ENCODE measurements at regions not wholly inside any gene's neighbourhood (a gene's known extent, or its start where the extent isn't known, plus 50 kb on each side); places are given as distances from the start of the nearest gene placed in this dataset.

DNA sequence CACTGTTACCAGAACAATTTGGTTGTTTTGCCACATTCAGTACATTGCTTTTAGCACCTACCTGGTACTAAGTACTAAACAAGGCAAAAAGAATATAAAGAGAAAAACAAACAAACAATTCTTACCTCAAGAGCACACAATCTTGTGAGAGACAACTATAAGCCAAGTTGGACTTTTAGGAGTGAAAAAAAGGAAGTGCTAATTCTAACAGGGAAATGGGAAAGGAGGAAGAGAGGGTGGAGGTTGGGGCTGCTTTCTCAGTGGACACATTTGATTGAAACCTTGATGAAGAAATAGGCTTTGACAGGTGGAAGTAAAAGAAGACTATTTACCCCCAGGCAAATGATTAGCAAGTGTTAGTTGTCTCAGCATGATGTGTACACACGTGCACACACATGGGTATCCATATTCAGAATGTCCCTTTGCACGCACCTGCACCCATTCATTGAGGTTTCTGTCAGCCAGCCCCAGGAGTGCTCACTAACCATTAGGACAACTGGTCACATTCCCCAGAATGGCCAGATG lies 302.6 kb downstream of the ACTL7B start:
- no peaks in the 10 kb centered on the region for H3K9me3 Mint-ChIP-seq
- no peak overlapping the region for H3K27ac Mint-ChIP-seq
- H3K36me3 Mint-ChIP-seq (ENCODE audit: low read depth): no peaks in the 10 kb centered on the region
- DNase-seq (ENCODE audit: low spot score): no peak
- no peaks in the 10 kb centered on the region for H3K4me1 Mint-ChIP-seq (ENCODE audit: low read depth)
- H3K27me3 Mint-ChIP-seq (ENCODE audit: low read depth): no peaks in the 10 kb centered on the region
- no peak overlapping the region for H3K4me3 Mint-ChIP-seq

DNA sequence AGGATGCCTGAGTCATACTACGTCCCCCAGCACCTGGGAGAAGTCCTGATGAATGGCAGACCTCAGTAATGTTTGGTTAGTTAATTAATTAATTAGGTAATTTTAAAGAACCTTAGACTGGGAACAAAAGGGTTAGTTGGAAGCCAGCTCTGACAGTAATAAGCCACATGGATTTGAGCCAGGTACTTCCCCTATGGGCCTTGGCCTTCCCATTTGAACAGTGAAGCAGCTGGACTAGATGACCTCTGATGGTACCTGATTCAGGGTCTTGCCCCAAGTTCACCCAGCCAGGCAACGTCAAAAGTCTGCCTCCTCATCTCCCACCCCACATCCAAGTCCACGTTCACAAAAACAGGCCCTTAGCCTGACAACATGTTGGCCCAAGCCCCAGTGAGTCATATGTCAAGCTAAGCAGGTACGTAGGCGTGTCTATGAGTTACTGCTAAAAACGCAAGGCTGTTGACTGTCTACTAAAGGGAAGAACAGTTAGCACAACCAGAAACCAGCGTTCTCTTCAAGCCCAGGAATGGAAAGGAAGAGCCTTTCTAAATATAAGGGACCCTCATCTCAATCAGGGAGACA lies 303.2 kb downstream of the ACTL7B start:
- no peaks in the 10 kb centered on the region for H3K36me3 Mint-ChIP-seq (ENCODE audit: low read depth)
- no peaks in the 10 kb centered on the region for H3K4me1 Mint-ChIP-seq (ENCODE audit: low read depth)
- no peak for DNase-seq (ENCODE audit: low spot score)
- no peaks in the 10 kb centered on the region for H3K9me3 Mint-ChIP-seq
- H3K27ac Mint-ChIP-seq: no peak overlapping the region
- H3K4me3 Mint-ChIP-seq: no peak overlapping the region
- H3K27me3 Mint-ChIP-seq (ENCODE audit: low read depth): no peaks in the 10 kb centered on the region

DNA sequence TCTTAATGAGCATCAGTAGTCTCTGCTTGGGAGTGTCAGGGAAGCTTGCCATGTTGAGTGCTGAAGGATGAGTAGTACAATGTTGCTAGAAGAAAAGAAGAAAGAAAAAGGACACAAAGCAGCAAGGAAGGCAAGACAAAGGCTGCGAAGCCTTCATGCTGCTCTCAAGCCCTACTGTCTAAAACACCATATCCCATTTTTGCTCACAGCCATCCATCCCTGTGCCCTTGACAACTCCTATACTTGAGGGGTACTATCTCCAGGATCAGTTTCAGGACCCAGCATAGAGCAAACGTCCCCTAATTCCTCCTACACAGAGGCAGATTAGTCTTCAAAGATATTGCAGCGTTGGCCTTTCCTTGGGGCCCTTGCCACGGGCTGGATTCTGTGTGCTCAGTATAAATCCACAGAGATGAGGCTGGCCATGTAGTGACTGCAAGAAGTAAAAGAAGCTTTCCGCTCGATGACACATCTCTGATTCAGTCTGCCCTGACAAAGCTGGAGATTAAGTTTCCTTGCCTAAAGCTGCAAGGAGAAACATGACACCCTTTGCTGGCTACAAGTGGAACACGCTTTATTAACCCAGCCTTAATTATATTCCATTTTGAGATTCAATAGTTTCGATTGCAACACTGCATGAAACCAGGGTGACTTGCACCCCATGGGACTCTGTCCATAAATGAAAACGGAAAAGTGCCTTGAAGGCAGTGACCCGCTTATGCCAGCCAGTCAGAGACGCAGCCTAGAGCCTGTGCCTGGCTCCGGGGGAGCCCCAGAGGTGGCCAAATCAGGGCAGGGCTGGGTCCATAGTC lies 304.6 kb downstream of the ACTL7B start:
- no peaks in the 10 kb centered on the region for H3K9me3 Mint-ChIP-seq
- H3K27me3 Mint-ChIP-seq (ENCODE audit: low read depth): no peaks in the 10 kb centered on the region
- H3K36me3 Mint-ChIP-seq (ENCODE audit: low read depth): no peaks in the 10 kb centered on the region
- H3K4me1 Mint-ChIP-seq (ENCODE audit: low read depth): no peaks in the 10 kb centered on the region
- no peak overlapping the region for H3K27ac Mint-ChIP-seq
- H3K4me3 Mint-ChIP-seq: no peak overlapping the region
- DNase-seq (ENCODE audit: low spot score): no peak

DNA sequence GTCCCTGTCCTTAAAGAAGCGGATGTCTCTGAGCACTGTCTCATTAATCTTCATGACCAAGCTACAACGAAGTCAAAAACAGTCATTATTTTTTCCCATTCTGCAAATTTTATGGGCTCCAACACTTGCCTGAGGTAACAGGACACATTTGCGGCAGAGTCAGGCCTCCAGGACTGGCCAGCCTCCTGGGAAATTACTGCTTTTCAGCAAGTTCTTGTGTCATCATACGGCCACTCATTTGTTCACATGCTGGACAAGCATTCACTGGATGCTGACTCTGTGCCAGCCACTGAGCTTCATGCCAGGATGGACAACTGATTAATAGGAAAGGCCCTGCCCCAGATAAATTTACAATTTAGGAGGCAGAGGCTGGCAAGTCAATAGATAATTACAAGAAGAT lies 305.7 kb downstream of the ACTL7B start:
- no peaks in the 10 kb centered on the region for H3K4me1 Mint-ChIP-seq (ENCODE audit: low read depth)
- DNase-seq (ENCODE audit: low spot score): no peak
- no peaks in the 10 kb centered on the region for H3K9me3 Mint-ChIP-seq
- no peak overlapping the region for H3K4me3 Mint-ChIP-seq
- no peak overlapping the region for H3K27ac Mint-ChIP-seq
- H3K36me3 Mint-ChIP-seq (ENCODE audit: low read depth): no peaks in the 10 kb centered on the region
- H3K27me3 Mint-ChIP-seq (ENCODE audit: low read depth): no peaks in the 10 kb centered on the region

GRCh38 chr9:108549184-108549583 lies 306.6 kb downstream of the ACTL7B start:
- Mint-ChIP-seq H3K4me3 (no peak overlapping the region), H3K27me3 (ENCODE audit: low read depth) (no peaks in the 10 kb centered on the region), H3K36me3 (ENCODE audit: low read depth) (no peaks in the 10 kb centered on the region), H3K9me3 (no peaks in the 10 kb centered on the region), H3K4me1 (ENCODE audit: low read depth) (no peaks in the 10 kb centered on the region), H3K27ac (no peak overlapping the region)
- no peak for DNase-seq (ENCODE audit: low spot score)

- no peaks in the 10 kb centered on the region for H3K4me1 Mint-ChIP-seq (ENCODE audit: low read depth)
- no peak overlapping the region for H3K4me3 Mint-ChIP-seq
- no peak overlapping the region for H3K27ac Mint-ChIP-seq
- H3K27me3 Mint-ChIP-seq (ENCODE audit: low read depth): no peaks in the 10 kb centered on the region
- no peaks in the 10 kb centered on the region for H3K36me3 Mint-ChIP-seq (ENCODE audit: low read depth)
- DNase-seq (ENCODE audit: low spot score): no peak
- no peaks in the 10 kb centered on the region for H3K9me3 Mint-ChIP-seq
Observed at GRCh38 chr9:108547411-108548135, 308.2 kb downstream of the ACTL7B start.

GRCh38 chr9:108546215-108546614 lies 309.6 kb downstream of the ACTL7B start:
- H3K4me1 Mint-ChIP-seq (ENCODE audit: low read depth): no peaks in the 10 kb centered on the region
- H3K36me3 Mint-ChIP-seq (ENCODE audit: low read depth): no peaks in the 10 kb centered on the region
- no peaks in the 10 kb centered on the region for H3K9me3 Mint-ChIP-seq
- H3K27ac Mint-ChIP-seq: no peak overlapping the region
- DNase-seq (ENCODE audit: low spot score): no peak
- no peaks in the 10 kb centered on the region for H3K27me3 Mint-ChIP-seq (ENCODE audit: low read depth)
- no peak overlapping the region for H3K4me3 Mint-ChIP-seq

DNA sequence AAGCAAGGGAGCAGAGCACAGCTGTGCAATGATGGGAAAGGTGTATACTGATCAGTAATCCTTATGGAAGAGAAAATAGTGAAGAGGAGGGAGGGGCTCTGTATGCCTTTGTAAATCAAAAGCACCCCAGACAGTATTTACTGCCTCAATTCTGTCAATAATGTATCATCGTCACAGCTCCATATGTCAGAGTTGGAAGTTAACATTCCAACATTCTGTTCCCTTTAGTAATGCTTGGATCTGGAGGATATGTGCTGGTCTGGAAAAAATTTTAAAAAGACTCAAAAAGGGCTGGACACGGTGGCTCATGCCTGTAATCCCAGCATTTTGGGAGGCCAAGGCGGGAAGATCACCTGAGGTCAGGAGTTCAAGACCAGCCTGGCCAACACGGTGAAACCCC lies 310.4 kb downstream of the ACTL7B start:
- Mint-ChIP-seq H3K27ac (no peak overlapping the region), H3K9me3 (no peaks in the 10 kb centered on the region), H3K4me1 (ENCODE audit: low read depth) (no peaks in the 10 kb centered on the region), H3K4me3 (no peak overlapping the region), H3K36me3 (ENCODE audit: low read depth) (no peaks in the 10 kb centered on the region), H3K27me3 (ENCODE audit: low read depth) (no peaks in the 10 kb centered on the region)
- DNase-seq (ENCODE audit: low spot score): no peak

DNA sequence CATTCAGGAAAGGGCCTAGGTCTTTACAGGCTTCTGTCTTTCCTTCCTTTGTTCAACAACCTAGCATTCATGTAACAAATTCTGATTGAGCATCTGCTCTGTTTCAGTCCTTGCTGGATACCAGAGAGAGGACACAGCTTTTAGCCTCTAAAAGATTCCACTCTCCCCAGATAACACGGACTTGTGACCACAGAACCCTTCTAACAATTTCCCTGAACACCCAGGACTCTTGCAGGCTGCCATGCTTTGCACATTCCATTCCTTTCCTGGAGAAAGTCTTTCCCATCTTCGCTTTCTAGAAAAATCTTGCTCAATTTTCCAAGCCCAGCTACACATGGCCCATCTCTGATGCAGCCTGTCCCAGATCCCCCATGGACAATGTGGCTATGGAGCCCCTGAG lies 310.9 kb downstream of the ACTL7B start:
- Mint-ChIP-seq H3K4me3 (no peak overlapping the region), H3K27me3 (ENCODE audit: low read depth) (no peaks in the 10 kb centered on the region), H3K27ac (no peak overlapping the region), H3K4me1 (ENCODE audit: low read depth) (no peaks in the 10 kb centered on the region), H3K36me3 (ENCODE audit: low read depth) (no peaks in the 10 kb centered on the region), H3K9me3 (no peaks in the 10 kb centered on the region)
- no peak for DNase-seq (ENCODE audit: low spot score)

DNA sequence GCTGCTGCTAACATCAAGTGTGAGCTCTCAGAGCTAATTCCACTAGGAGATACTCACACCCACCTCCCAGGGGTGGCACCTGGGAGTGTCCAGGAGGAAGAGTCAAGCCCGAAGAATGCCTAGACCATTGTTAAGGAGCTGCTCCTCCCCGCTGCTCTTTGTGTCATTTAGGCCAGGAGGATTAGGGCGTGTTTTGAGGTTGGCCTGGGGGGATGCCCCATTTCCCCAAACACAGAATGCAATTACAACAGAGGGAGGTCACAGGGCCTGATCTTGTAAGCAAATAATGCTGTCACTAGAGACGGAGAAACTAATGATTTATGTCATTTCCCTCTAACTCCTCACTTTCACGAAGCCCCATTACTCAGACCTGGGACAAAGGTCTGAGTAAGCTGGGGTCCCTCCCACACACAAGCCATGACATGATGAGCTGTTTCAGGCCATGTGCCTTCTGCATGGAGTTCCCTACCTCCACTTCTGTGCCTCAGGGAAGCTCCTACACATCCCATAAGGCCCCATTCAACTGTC lies 312.5 kb downstream of the ACTL7B start:
- Mint-ChIP-seq H3K27me3 (ENCODE audit: low read depth) (no peaks in the 10 kb centered on the region), H3K36me3 (ENCODE audit: low read depth) (no peaks in the 10 kb centered on the region), H3K9me3 (no peaks in the 10 kb centered on the region), H3K27ac (no peak overlapping the region), H3K4me3 (no peak overlapping the region), H3K4me1 (ENCODE audit: low read depth) (no peaks in the 10 kb centered on the region)
- DNase-seq (ENCODE audit: low spot score): no peak

DNA sequence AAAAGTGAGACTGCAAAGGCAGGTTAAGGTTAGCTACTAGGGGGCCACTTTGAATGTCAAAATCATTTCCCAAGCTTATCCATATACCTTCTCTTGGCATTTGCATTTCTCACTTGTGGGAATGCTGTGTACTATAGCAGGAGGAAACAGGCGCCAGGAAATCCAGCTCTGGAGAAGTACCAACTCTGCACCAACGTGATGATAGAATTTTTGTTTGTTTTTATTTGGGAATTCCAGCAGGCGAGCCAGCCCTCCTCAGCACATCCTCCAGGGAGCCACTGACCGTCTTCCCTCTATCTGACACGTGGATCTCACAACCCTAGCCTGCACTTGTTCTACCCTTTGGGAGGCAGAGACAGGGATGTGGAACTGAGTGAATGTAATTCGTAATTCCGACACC lies 318.0 kb downstream of the ACTL7B start:
- H3K36me3 Mint-ChIP-seq (ENCODE audit: low read depth): no peaks in the 10 kb centered on the region
- H3K27me3 Mint-ChIP-seq (ENCODE audit: low read depth): no peaks in the 10 kb centered on the region
- H3K4me3 Mint-ChIP-seq: no peak overlapping the region
- no peaks in the 10 kb centered on the region for H3K9me3 Mint-ChIP-seq
- H3K27ac Mint-ChIP-seq: no peak overlapping the region
- no peaks in the 10 kb centered on the region for H3K4me1 Mint-ChIP-seq (ENCODE audit: low read depth)
- no peak for DNase-seq (ENCODE audit: low spot score)

- Mint-ChIP-seq H3K4me3 (no peak overlapping the region), H3K27ac (no peak overlapping the region), H3K36me3 (ENCODE audit: low read depth) (no peaks in the 10 kb centered on the region), H3K4me1 (ENCODE audit: low read depth) (no peaks in the 10 kb centered on the region), H3K27me3 (ENCODE audit: low read depth) (no peaks in the 10 kb centered on the region), H3K9me3 (no peaks in the 10 kb centered on the region)
- DNase-seq (ENCODE audit: low spot score): no peak
Observed at GRCh38 chr9:108536836-108537601, 318.8 kb downstream of the ACTL7B start.

DNA sequence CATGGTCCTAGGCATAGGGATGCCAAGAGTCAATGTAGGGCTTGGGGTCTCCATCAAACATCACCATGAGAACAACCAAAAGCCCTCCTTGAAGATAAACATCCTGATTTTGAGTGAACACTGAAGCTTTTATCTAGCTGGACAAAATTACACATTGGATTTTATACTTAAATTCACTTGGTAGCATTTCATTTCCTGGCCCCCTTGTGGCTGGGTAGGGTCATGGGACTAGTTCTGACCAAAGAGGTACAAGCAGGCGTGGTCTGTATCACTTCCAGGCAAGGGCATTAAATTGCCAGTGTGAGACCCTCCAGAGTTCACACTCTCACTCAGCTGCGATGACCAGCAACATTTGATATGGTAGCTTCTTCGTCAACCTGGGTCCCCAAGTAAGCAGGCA lies 320.3 kb downstream of the ACTL7B start:
- H3K4me3 Mint-ChIP-seq: no peak overlapping the region
- no peaks in the 10 kb centered on the region for H3K36me3 Mint-ChIP-seq (ENCODE audit: low read depth)
- H3K4me1 Mint-ChIP-seq (ENCODE audit: low read depth): no peaks in the 10 kb centered on the region
- DNase-seq (ENCODE audit: low spot score): no peak
- H3K27ac Mint-ChIP-seq: no peak overlapping the region
- H3K27me3 Mint-ChIP-seq (ENCODE audit: low read depth): no peaks in the 10 kb centered on the region
- no peaks in the 10 kb centered on the region for H3K9me3 Mint-ChIP-seq

Data from T-helper 2 cell treated with Interferon-gamma antibody and Interleukin-4, amounts not matched to agents 5 μg/mL and 100 μg/mL, for 36 hours (primary cell).